ENCODE measurements at regions not wholly inside any gene's neighbourhood (a gene's known extent, or its start where the extent isn't known, plus 50 kb on each side); places are given as distances from the start of the nearest gene placed in this dataset.

GRCh38 chr4:107153228-107153627 lies 117.1 kb upstream of the DKK2 start:
- no peak for DNase-seq

DNA sequence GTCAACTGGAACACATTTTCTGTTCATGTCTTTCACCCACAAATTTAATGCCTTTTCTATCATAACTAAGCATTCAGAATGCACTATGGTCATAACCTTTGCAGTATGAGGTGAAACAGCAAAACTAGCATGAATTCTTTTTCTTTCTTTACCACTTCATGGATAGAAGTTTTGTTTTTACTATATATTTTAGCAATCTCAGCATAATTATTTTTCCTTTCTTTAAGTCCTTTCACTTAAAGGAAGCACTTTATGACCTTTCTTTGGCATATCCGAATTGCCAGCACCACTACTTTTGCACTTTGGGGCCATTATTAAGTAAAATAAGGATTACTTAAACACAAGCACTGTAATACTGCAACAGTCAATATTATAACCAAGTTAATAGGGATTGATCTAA lies 115.1 kb upstream of the DKK2 start:
- DNase-seq, result no peak

- DNase-seq, result no peak
Observed at GRCh38 chr4:107148904-107149303, 112.8 kb upstream of the DKK2 start.

DNA sequence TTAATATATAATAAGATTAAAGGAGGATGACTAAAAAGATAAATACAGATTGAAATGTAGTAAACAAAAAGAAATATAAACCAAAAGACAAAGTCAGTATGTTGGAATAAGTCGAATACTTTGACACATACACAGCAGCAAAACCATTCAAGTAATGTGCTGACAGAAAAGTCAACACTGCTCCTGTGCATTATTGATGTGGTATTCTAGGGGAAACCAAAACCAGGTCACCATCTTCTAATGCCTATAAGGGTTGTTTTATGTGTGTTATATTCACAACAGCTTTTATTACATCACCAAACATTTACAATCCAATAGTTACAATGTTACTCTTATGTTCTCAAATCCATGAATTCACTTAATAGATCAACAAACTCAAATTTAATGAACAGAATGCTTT lies 111.8 kb upstream of the DKK2 start:
- no peak for DNase-seq

DNA sequence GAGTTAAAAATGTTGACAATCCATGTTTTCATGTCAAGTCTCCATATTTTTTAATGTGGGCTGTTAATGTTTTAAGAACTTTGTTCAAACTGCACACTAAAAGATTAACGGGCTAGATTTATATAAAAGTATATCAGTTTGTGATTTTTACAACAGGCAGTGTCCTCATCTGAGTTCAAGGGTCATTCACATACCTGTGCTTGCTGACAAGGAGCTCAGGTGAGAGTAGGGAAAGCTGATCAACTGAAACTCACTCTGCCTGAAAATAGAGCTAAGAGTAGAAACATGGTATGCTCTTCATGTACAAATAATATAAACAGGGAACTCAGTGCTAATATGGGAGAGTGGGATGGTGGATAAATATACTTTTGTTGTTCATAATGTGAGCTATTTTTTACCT lies 102.3 kb upstream of the DKK2 start:
- no peak for DNase-seq

GRCh38 chr4:107133965-107134653 lies 98.0 kb upstream of the DKK2 start:
- DNase-seq, result no peak

GRCh38 chr4:107131295-107131694 lies 95.2 kb upstream of the DKK2 start:
- DNase-seq, result no peak

DNA sequence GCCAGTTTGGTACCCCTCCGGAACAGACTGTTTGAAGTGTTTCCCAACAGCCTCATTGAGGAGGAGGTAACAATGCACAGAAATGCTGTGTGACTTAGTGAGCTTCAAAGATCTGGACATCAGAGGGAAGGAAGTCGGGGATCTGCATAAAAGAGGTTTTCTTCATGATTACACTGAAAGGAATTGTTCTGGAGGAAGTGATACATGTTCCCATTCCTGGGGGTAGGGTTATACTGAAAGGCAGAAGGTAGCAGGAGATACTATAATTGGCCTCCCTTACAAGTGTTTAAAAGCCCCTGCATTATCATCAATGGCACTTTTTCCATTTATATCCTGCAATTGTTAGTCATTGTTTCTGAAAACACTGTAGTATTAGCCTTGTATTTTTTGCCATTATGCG lies 94.0 kb upstream of the DKK2 start:
- DNase-seq, result no peak

DNA sequence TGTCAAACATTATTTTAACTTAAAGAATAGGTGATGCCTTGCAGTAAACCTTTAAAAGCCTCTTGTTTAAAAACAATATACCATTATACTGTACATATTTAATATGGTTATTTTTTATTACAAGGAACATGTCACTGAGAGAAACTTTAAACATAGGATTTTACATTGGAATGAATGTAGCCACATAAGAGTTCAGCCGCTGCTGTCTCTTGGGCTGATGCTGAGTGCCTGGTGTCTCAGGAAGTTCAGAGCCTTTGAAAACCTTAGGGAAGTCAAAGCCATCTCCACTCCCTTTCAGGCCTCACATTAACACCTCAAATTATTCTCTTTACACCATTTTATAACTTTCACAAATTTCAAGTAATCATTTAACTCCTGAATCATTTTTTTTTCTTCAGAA lies 93.5 kb upstream of the DKK2 start:
- DNase-seq, result no peak

- DNase-seq, result no peak
Observed at GRCh38 chr4:107129076-107129475, 93.0 kb upstream of the DKK2 start.

DNA sequence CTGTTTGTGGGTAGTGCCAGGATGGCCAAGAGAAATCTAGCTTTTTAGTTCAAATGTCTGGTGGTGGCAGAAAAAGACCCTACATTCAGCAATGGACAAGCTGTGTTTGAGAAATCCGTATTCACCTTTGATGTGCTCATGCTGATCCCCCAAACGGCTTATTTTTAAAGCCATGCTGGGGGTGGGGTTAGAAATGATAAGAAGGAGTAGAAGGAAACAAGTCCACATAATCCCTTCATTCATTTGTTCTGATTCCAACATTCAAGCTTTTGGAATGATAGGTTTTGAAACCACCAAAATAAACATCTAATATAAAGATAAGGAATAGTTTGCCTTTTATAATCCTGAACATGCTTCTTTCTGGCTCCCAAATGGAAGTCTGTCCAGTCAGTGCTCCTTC lies 92.0 kb upstream of the DKK2 start:
- DNase-seq, result no peak

DNA sequence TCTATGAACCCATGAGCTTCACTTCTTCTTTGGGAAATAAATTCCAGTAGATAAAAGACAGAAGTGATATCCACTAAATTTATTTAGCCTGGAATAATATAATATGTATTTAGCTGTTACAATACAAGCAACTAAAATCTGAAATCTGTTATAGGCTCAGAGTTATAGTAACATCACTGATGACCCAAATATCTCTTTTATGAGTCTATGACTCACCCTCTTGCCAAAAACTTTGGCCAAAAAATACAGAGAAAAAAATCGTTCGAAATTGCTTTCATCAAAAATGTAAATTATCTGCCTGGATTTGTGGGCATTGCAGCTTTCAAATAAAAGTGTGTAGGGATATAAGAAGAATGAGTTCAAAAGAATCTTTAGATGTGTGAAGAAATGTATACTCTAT lies 89.4 kb upstream of the DKK2 start:
- DNase-seq, result no peak

- DNase-seq, result no peak
Observed at GRCh38 chr4:107122736-107123135, 86.6 kb upstream of the DKK2 start.

DNA sequence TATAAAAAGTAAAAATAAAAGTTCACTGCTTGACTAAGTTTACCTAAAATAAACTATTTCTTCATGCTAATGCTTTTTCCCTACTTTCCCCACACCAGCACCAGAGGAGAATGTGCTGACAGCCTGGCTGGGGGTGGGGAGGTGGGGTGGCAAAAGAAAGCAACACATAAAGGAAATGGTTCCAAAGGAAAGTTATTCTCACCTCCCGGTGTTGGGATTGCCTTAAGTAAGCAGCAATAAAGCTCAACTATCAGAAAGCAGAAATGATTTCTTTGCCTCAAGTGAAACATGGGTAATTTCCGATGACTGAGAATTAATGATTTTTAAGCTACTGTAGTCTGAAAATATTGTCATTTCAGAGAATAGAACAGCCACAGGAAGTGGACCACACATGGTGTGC lies 84.5 kb upstream of the DKK2 start:
- DNase-seq, result no peak

DNA sequence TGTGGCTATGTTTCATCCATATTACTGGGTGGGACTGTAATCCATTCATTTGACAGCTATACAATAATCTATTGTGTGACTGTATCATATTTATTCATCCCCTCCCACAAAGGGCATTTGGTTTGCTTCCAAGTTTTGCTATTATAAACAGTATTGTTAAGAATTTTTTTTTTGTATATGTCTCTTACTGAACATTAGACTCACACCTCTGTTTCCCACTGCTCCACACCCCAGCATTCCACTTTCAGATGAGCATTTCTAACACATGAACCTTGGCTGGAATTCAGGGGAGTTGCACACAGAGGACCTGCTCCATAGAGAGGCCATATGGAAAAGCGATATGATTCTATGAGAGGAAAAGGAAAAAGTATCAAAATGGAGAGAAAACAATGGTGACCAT lies 81.6 kb upstream of the DKK2 start:
- DNase-seq, result no peak

- DNase-seq, result no peak
Observed at GRCh38 chr4:107115185-107115847, 79.2 kb upstream of the DKK2 start.

DNA sequence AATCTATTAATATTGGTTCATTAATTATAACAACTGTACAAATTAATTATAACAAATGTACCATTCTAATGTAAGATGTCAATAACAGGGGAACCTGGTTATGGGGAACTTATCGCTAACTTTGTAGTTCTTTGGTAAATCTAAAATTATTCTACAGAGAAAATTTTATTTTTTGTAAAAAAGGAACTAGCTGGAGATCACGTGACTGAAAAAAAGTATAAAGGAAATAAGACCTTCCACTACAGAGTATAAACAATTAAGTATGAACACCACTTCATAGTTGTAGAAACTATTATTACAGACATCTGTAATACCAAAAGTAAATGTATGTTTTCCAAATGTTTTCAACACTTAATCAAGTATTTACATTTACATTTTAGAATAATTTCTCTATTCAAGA lies 77.9 kb upstream of the DKK2 start:
- no peak for DNase-seq

- DNase-seq, result no peak
Observed at GRCh38 chr4:107098401-107098800, 62.3 kb upstream of the DKK2 start.

GRCh38 chr4:107094976-107095375 lies 58.9 kb upstream of the DKK2 start:
- no peak for DNase-seq

DNA sequence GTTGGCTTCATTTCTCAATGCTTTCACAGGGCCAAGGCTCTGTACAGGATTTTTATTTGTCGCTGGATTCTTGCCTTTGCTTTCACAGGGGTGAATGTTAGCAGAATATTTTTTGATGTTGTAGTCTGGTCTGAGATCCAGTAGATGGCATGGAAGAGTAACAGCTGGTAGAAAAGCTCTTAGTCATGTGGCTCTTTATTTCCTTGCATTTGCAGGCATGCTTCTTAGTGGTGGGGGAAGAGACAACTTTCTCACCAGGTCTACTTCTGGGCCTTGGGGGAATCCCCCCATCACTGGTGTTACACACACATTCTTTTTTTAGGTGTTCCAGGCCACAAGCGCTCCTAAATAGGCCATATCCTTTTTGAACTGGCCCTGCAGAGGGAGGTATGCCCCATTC lies 58.2 kb upstream of the DKK2 start:
- no peak for DNase-seq

Data from activated T-cell treated with anti-CD3 and anti-CD28 coated beads, Interleukin-2, amount 50 U/mL, for 48 hours (primary cell).